ENCODE measurements at regions not wholly inside any gene's neighbourhood (a gene's known extent, or its start where the extent isn't known, plus 50 kb on each side); places are given as distances from the start of the nearest gene placed in this dataset.

DNA sequence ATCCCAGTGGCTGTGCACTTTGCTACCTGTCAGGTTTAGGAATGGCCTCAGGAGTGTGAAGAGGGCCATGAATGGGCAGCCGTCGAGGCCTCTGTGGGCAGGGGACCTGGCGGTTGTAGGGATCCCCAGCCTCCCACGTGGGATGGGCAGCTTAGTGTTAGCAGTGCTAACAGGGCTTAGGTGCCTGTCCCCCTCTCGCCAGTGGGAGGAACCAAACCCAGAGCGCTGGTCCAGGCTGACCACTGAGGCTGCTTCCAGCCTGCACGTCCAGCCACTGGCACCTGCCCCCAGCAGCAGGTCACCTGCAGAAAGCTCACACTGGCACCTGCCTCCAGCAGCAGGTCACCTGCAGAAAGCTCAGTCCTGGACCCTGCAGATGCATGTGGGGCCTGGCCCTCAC lies 162.2 kb upstream of the CIBAR2 start:
- Histone ChIP-seq H3K36me3 (ENCODE audit: control insufficient read depth, insufficient read depth, low read length) (no peaks in the 10 kb centered on the region), H3K4me1 (ENCODE audit: control insufficient read depth, insufficient read depth, low read length) (no peaks in the 10 kb centered on the region), H3K9me3 (ENCODE audit: control insufficient read depth, low read length) (no peaks in the 10 kb centered on the region), H3K27ac (ENCODE audit: low read depth, low read length) (no peak overlapping the region), H3K4me3 (ENCODE audit: low read length) (no peak overlapping the region), H3K9ac (ENCODE audit: extremely low read depth, low read length, poor library complexity, severe bottlenecking) (no peak overlapping the region), H3K27me3 (ENCODE audit: control insufficient read depth, insufficient read depth, low read length, poor library complexity, severe bottlenecking) (no peaks in the 10 kb centered on the region)
- Mint-ChIP-seq H3K27me3 (ENCODE audit: insufficient read depth) (no peaks in the 10 kb centered on the region), H3K36me3 (ENCODE audit: low read depth) (no peaks in the 10 kb centered on the region), H3K4me3 (no peak overlapping the region), H3K9me3 (no peaks in the 10 kb centered on the region), H3K4me1 (no peaks in the 10 kb centered on the region), H3K27ac (no peak overlapping the region)
- no peak for DNase-seq
- TF ChIP-seq, protein P1, sequence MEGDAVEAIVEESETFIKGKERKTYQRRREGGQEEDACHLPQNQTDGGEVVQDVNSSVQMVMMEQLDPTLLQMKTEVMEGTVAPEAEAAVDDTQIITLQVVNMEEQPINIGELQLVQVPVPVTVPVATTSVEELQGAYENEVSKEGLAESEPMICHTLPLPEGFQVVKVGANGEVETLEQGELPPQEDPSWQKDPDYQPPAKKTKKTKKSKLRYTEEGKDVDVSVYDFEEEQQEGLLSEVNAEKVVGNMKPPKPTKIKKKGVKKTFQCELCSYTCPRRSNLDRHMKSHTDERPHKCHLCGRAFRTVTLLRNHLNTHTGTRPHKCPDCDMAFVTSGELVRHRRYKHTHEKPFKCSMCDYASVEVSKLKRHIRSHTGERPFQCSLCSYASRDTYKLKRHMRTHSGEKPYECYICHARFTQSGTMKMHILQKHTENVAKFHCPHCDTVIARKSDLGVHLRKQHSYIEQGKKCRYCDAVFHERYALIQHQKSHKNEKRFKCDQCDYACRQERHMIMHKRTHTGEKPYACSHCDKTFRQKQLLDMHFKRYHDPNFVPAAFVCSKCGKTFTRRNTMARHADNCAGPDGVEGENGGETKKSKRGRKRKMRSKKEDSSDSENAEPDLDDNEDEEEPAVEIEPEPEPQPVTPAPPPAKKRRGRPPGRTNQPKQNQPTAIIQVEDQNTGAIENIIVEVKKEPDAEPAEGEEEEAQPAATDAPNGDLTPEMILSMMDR (conservative IDR thresholded peaks at IDR 0.05), result no peak
- 89 to 92% methylated on average over 6 to 7 of the region's 7 CpGs for WGBS, 2 experiments (ENCODE audit: insufficient coverage in 1 of 2, insufficient read length in 1 of 2)

DNA sequence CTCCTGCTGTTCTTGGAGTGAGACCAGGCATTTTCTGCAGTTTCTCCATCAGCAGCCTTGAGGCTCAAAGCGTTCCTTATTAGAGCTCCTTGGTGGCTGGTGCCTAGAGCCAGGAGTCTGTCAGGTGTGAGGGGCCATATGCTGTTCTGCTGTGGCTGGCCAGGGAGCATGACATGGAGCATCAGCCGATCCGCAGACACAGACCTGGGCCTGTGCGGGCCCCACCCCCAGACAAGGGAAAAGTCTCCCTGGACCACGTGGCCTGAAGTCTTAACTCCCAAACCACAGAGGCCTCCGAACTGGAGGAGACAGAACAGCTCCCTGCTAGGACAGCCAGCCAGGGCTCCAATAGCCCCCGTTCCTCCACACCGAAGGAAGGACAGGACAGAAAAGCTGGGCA lies 162.7 kb upstream of the CIBAR2 start:
- H3K9me3 ChIP-seq (ENCODE audit: control insufficient read depth, low read length), result no peaks in the 10 kb centered on the region
- no peaks in the 10 kb centered on the region for H3K36me3 ChIP-seq (ENCODE audit: control insufficient read depth, insufficient read depth, low read length)
- no peak overlapping the region for H3K4me3 ChIP-seq (ENCODE audit: low read length)
- no peak overlapping the region for H3K4me3 Mint-ChIP-seq
- 90 to 91% methylated on average over 3 to 8 of the region's 8 CpGs for WGBS, 2 experiments (ENCODE audit: insufficient coverage in 1 of 2, insufficient read length in 1 of 2)
- H3K27ac Mint-ChIP-seq, result no peak overlapping the region
- H3K4me1 ChIP-seq (ENCODE audit: control insufficient read depth, insufficient read depth, low read length), result no peaks in the 10 kb centered on the region
- no peaks in the 10 kb centered on the region for H3K9me3 Mint-ChIP-seq
- no peak overlapping the region for H3K27ac ChIP-seq (ENCODE audit: low read depth, low read length)
- TF ChIP-seq, protein P1 (conservative IDR thresholded peaks at IDR 0.05), result no peak
- peaks cover 4% of the 10 kb centered on the region for H3K4me1 Mint-ChIP-seq
- H3K36me3 Mint-ChIP-seq (ENCODE audit: low read depth), result no peaks in the 10 kb centered on the region
- no peaks in the 10 kb centered on the region for H3K27me3 Mint-ChIP-seq (ENCODE audit: insufficient read depth)
- H3K27me3 ChIP-seq (ENCODE audit: control insufficient read depth, insufficient read depth, low read length, poor library complexity, severe bottlenecking), result no peaks in the 10 kb centered on the region
- H3K9ac ChIP-seq (ENCODE audit: extremely low read depth, low read length, poor library complexity, severe bottlenecking), result no peak overlapping the region
- DNase-seq, result no peak

GRCh38 chr16:85275533-85276249 lies 163.4 kb upstream of the CIBAR2 start:
- H3K9me3 Mint-ChIP-seq, result no peaks in the 10 kb centered on the region
- H3K36me3 ChIP-seq (ENCODE audit: control insufficient read depth, insufficient read depth, low read length), result no peaks in the 10 kb centered on the region
- H3K4me3 Mint-ChIP-seq, result no peak overlapping the region
- peaks cover 4% of the 10 kb centered on the region for H3K4me1 Mint-ChIP-seq
- H3K27me3 Mint-ChIP-seq (ENCODE audit: insufficient read depth), result no peaks in the 10 kb centered on the region
- H3K27ac Mint-ChIP-seq, result no peak overlapping the region
- DNase-seq, result peak; percentile 94
- H3K27me3 ChIP-seq (ENCODE audit: control insufficient read depth, insufficient read depth, low read length, poor library complexity, severe bottlenecking), result no peaks in the 10 kb centered on the region
- TF ChIP-seq, protein P1 (conservative IDR thresholded peaks at IDR 0.05), result peak; percentile 95
- no peak overlapping the region for H3K9ac ChIP-seq (ENCODE audit: extremely low read depth, low read length, poor library complexity, severe bottlenecking)
- H3K27ac ChIP-seq (ENCODE audit: low read depth, low read length), result no peak overlapping the region
- H3K36me3 Mint-ChIP-seq (ENCODE audit: low read depth), result no peaks in the 10 kb centered on the region
- no peaks in the 10 kb centered on the region for H3K4me1 ChIP-seq (ENCODE audit: control insufficient read depth, insufficient read depth, low read length)
- H3K9me3 ChIP-seq (ENCODE audit: control insufficient read depth, low read length), result no peaks in the 10 kb centered on the region
- H3K4me3 ChIP-seq (ENCODE audit: low read length), result no peak overlapping the region
- WGBS, 2 experiments (ENCODE audit: insufficient coverage in 1 of 2, insufficient read length in 1 of 2), result 44 to 73% methylated on average over 5 to 16 of the region's 16 CpGs

Measured in endodermal cell (in vitro differentiated cells).